Right hindlimb (tissue), 1 donor: ENCODE measurements at regions not wholly inside any gene's neighbourhood (a gene's known extent, or its start where the extent isn't known, plus 50 kb on each side); places are given as distances from the start of the nearest gene placed in this dataset.
A peak's percentile ranks its signal among the peaks of the same experiment; 100 is the strongest.
"Not testable (repeated sequence)": the region's sequence is repeated elsewhere in the genome, so short reads cannot be mapped to it uniquely, and the experiment has no call there.

ENCODE experiments used
- DNase-seq: peaks from one replicate; pipeline ENCODE4 v3.0.0-alpha.2; 2018

DNA sequence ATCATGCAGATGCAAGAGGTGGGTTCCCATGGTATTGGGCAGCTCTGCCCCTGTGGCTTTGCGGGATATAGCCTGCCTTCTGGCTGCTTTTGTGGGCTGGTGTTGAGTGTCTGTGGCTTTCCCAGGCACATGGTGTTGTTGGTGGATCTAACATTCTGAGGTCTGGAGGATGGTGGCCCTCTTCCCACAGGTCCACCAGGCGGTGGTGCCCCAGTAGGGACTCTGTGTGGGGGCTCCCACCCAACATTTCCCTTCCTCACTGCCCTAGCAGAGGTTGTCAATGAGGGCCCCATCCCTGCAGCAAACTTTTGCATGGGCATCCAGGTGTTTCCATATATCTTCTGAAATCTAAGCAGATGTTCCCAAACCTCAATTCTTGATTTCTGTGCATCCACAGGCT, 420.5 kb upstream of the TPTE start:
- DNase-seq, result not testable (repeated sequence)

DNA sequence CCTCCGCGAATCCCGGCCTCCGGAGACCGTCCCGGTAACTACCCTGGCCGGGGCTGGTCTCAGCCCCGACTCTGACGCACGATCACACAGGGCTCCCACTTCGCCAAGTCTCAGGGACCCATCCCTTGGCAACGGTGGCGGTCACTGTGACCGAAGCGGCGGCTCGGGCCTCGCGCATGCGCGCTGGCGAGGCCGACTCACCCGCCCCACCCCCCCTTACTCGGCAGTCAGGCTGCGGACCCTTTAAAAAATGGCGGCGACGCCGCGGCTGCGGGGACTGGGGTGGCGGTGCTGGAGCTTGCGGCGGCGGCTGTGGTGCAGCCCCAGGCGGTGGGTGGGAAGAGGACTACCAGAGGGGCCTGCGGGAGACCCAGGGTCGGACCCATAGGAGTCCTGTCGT, 402.0 kb upstream of the TPTE start:
- not testable (repeated sequence) for DNase-seq

DNA sequence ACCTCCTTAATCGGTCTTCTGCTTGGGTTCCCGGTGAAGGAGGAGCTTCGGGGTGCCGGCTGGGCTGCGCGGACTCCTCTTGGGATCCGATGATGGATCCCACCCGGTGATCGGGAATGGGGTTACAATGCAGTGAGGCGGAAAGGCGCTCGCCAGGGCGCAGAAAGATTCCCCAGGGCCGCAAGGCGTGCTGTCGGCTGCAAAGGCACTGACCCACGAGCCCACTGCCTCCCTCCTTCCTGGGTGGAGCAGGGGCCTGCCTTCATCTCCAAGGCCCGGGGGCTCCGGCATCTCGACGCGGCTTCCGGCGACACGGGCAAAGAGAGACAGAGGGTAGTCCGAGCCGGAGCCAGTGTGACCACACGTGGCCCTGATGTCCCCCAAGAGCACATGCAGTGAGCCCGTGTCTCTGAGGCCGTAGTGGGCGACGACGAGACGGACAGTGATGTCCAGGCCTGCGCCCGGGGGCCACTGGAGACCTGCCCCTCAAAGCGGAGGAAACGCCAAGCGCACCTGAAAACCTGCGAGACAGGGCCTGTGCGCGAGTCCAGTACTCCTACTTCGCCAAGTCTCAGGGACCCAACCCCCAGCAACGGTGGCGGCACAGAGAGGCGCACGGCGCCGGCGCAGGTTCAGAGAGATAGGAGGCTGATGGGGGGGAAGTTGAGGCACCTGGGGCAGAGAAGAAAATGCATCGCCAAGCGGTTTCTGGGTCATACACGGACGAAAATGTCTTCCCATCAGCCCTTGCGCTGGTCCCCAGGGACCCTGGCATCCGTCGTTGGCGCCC, 401.4 kb upstream of the TPTE start:
- DNase-seq, result peak; percentile 3

DNA sequence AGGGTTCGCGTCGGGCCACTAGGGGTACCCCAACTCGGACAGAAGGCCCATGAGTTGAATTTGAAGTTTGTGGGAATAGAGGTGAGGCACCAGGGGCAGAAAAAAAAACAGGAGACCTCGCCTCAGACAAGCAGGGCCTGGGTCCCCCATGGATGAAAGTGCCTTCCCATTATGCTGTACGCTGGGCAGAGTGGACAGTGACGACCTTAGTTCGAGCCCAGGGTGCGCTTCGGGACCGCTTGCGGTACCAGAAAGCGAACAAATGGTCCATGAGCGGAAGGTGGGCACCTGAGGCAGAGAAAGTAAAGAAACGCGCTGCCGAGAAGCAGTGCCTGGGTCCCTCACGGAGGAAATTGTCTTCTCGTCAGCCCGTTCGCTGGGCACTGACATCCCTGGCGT, 400.8 kb upstream of the TPTE start:
- DNase-seq, result not testable (repeated sequence)

DNA sequence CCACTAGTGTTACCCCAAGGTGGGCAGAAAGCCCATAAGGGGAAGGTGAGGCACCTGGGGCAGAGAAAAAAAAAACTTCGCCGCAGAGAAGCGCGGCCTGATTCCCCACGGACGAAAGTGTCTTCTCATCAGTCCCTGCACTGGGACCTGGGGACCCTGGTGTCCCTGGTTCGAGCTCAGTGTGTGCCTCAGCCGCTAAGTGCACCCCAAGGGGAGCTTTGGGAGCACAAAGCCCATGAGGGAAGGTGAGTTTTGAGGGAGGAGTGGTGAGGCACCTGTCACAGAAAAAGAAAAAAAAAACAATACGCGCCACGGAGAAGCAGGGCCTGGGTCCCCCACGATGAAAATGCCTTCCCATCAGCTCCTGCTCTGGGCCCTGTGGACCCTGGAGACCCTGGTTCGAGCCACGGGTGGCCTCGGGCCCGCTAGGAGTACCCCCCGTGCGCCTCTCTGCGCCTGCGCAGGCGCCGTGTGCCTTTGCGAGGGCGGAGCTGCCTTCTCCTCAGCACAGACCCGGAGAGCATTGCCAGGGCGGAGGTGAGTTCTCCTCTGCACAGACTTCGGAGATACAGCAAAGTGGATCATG, 400.3 kb upstream of the TPTE start:
- not testable (repeated sequence) for DNase-seq

DNA sequence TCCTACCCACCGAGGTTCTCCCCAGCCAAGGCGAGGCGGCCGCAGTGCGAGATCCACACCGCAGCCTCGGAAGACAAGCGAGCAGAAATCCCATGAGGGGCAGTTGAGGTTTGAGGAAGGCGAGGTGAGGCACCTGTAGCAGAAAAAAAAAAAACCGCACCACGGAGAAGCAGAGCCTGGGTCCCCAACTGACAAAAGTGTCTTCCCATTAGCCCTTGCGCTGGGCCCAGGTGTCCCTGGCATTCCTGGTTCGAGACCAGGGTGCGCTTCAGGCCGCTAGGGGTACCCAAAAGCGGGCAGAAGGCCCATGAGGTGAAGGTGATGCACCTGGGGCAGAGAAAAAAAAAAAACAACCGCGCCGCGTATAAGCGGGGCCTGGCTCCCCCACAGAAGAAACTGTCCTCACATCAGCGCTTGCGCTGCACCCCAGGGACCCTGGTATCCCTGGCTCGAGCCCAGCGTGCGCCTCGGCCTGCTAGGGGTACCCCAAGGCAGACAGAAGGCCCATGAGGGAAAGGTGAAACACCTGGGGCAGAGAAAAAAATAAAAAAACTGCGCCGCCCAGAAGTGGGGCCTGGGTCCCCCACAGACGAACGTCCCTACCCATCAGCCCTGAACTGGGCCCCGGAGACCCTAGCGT, 399.4 kb upstream of the TPTE start:
- DNase-seq, result not testable (repeated sequence)

DNA sequence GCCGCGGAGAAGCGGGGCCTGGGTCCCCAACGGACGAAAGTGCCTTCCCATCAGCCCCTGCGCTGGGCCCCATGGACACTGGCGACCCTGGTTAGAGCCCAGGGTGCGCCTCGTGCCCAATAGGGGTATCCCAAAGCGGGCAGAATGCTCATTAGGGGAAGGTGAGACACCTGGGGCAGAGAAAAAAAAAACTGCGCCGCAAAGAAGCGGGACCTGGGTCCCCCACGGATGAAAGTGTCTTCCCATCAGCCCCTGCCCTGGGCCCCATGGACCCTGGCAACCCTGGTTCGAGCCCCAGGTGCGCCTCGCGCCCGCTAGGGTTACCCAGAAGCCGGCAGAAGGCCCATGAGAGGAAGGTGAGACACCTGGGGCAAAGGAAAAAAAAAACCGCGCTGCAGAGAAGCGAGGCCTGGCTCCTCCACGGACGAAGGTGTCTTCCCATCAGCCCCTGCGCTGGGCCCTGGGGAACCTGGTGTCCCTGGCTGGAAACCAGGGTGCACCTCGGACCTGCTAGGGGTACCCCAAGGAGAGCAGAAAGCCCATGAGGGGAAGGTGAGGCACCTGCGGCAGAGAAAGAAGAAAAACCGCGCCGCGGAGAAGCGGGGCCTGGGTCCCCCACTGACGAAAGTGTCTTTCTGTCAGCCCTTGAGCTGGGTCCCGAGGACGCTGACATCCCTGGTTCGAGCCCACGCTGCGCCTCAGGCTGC, 398.4 kb upstream of the TPTE start:
- not testable (repeated sequence) for DNase-seq

DNA sequence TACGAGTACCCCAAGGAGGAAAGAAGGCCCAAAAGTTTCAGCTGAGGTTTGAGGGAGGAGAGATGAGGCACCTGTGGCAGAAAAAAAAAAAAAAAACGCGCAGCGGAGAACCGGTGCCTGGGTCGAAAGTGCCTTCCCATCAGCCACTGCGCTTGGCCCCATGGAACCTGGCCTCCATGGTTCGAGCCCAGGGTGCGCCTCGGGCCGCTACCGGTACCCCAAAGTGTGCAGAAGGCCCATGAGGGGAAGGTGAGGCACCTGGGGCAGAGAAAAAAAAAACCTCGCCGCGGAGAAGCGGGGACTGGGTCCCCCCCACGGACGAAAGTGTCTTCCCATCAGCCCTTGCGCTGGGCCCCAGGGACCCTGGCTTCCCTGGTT, 397.9 kb upstream of the TPTE start:
- DNase-seq, result peak; percentile 10

DNA sequence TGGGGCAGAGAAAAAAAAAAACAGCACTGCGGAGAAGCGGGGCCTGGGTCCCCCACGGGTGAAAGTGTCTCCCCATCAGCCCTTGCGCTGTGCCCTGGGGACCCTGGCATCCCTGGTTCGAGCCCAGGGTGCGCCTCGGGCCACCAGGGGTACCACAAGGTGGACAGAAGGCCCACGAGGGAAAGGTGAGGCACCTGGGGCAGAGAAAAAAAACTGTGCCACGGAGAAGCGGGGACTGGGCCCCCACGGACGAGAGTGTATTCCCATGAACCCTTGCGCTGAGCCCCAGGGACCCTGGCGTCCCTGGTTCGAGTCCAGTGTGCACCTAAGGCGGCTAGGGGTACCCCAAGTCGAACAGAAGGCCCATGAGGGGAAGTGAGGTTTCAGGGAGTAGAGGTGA, 395.8 kb upstream of the TPTE start:
- DNase-seq, result not testable (repeated sequence)

DNA sequence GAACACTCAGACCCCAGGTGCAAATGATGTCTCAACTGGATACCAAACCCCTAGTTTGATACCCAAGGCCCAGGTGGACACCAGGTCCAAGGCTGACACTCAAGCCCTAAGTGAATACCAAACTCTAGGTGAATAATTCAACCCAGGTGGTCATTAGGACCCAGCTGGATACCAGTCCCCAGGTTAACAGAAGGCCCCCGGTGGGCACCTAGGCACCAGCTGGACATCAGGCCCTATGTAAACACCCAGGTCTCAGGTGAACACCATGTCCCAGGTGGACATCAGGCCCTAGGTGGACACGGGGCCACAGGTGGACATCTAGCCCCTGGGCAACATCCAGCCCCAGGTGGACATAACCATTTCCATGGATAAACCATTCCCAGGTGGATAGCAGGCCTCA, 387.3 kb upstream of the TPTE start:
- DNase-seq, result not testable (repeated sequence)

DNA sequence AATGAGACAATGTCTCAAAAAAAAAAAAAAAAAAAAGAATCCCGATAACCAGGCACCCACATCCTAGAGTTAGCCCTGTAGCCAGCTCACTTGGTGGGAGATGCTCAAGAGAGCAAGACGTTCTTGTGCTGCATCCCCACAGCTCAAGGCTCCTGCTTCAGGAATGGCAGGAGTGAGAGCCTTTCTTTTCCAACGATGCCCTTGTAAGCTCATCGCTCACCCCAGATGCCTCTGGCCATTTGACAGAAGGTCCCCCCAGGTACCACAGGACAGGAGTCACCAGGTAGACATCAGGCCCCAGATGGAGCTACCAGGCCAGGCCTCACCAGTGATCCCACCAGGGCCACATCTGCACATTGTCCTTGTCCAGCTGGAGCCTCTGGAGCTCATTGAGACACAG, 385.5 kb upstream of the TPTE start:
- DNase-seq, result not testable (repeated sequence)

DNA sequence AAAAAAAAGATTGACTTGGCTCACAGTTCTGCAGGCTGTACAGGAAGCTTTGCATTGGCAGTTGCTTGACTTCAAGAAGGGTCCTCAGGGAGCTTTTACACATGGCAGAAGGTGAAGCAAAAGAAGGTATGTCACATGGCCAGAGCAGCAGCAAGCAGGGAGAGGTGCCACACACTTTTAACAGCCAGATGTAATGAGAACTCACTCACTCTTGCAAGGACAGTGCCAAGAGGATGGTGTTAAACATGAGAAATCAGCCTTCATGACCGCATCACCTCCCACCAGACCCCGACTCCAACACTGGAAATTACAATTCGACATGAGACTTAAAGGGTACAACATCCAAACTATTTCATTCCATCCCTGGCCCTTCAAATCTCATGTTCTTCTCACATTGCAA, 367.2 kb upstream of the TPTE start:
- not testable (repeated sequence) for DNase-seq
